OCI-LY1 (cell line): ENCODE measurements at regions not wholly inside any gene's neighbourhood (a gene's known extent, or its start where the extent isn't known, plus 50 kb on each side); places are given as distances from the start of the nearest gene placed in this dataset.

Source experiments
- H2AFZ ChIP-seq: fragments of 200-600 bp; sonication (generic), shearing (Covaris generic); 2 replicates; pipeline ENCODE4 v1.6.0; 2014; ENCODE audit warnings: antibody characterized with exemption, mild to moderate bottlenecking, low read length
- H3F3A ChIP-seq: fragments of 200-600 bp; sonication (generic), shearing (Covaris generic); 2 replicates; pipeline ENCODE4 v1.6.0; 2014; ENCODE audit warnings: mild to moderate bottlenecking, antibody characterized with exemption, low read length, moderate library complexity; ENCODE audit not compliant: insufficient read depth
- H3K27ac ChIP-seq: fragments of 200-600 bp; sonication (generic); 2 replicates; pipeline ENCODE4 v1.5.1; 2014; ENCODE audit warnings: low read length, mixed run types, mild to moderate bottlenecking, low read depth; ENCODE audit not compliant: poor library complexity, severe bottlenecking
- H3K27me3 ChIP-seq: fragments of 200-600 bp; sonication (generic); 2 replicates; pipeline ENCODE4 v1.6.0; 2014; ENCODE audit warnings: antibody characterized with exemption, mild to moderate bottlenecking, low read length, moderate library complexity; ENCODE audit not compliant: insufficient read depth
- H3K36me3 ChIP-seq: fragments of 200-600 bp; sonication (generic); 2 replicates; pipeline ENCODE4 v1.6.1; 2014; ENCODE audit warnings: mild to moderate bottlenecking, antibody characterized with exemption, low read length, moderate library complexity, mixed read lengths; ENCODE audit not compliant: insufficient read depth
- H3K4me1 ChIP-seq: fragments of 200-600 bp; sonication (generic); 2 replicates; pipeline ENCODE4 v1.5.1; 2014; ENCODE audit warnings: mild to moderate bottlenecking, low read length, moderate library complexity; ENCODE audit not compliant: insufficient read depth, severe bottlenecking
- H3K4me2 ChIP-seq: fragments of 200-600 bp; sonication (generic), shearing (Covaris generic); 2 replicates; pipeline ENCODE4 v1.6.1; 2014; ENCODE audit warnings: low read length
- H3K4me3 ChIP-seq: fragments of 200-600 bp; sonication (generic); 2 replicates; pipeline ENCODE4 v1.5.1; 2014; ENCODE audit warnings: low read length, low read depth, mild to moderate bottlenecking, mixed read lengths; ENCODE audit not compliant: poor library complexity, severe bottlenecking
- H3K79me2 ChIP-seq: fragments of 200-600 bp; shearing (Covaris generic); 2 replicates; pipeline ENCODE4 v1.6.1; 2016; ENCODE audit warnings: mixed run types, low read length, mixed read lengths; ENCODE audit not compliant: insufficient read depth
- H3K9ac ChIP-seq: fragments of 200-600 bp; sonication (generic), shearing (Covaris generic); 2 replicates; pipeline ENCODE4 v1.6.1; 2014; ENCODE audit warnings: mild to moderate bottlenecking, low read length, mixed read lengths
- H3K9me2 ChIP-seq: fragments of 200-600 bp; sonication (generic), shearing (Covaris generic); 2 replicates; pipeline ENCODE4 v1.6.1; 2014; ENCODE audit warnings: low read depth, mild to moderate bottlenecking, low read length, mixed read lengths
- H3K9me3 ChIP-seq: fragments of 200-600 bp; shearing (Covaris generic); 2 replicates; pipeline ENCODE4 v1.6.1; 2014; ENCODE audit warnings: low read length, mixed read lengths
- H4K20me1 ChIP-seq: fragments of 200-600 bp; sonication (generic), shearing (Covaris generic); 2 replicates; pipeline ENCODE4 v1.6.0; 2016; ENCODE audit warnings: mild to moderate bottlenecking, low read length; ENCODE audit not compliant: insufficient read depth
- EZH2 ChIP-seq: fragments of 200-600 bp; sonication (generic), shearing (Covaris generic); IDR thresholded peaks from 2 replicates; pipeline ENCODE4 v1.8.0; 2017; ENCODE audit warnings: borderline replicate concordance, mixed run types, mild to moderate bottlenecking, antibody characterized with exemption, low read length, moderate library complexity, mixed read lengths
- TF ChIP-seq, protein P1 (sequence below): fragments of 200-600 bp; sonication (generic), shearing (Covaris generic); IDR thresholded peaks from 2 replicates; pipeline ENCODE4 v1.5.1; 2017; ENCODE audit warnings: mild to moderate bottlenecking, antibody characterized with exemption, low read length, moderate library complexity, mixed read lengths

DNA sequence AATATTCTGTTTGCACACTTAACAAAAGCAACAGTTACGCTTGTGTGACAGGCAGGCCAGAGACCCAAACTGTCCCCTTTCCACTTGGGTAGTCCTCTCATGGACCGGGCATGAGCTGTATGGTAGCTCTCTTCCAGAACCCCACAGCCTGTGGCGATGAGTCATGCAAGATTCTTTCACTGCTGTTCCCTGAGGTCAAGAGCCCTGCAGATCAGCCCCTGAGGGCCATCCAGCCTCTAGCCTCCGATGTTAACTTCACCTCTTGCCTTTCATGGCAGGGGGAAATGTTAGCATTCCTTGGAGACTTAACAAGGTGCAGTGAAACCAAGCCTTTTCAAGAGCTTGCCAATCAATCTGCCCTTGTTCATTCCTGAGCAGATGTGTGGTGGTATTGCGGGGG, 63.2 kb upstream of the DEUP1 start:
- H3K9me2 ChIP-seq: no peaks in the 10 kb centered on the region
- no peaks in the 10 kb centered on the region for H3K4me1 ChIP-seq
- H3F3A ChIP-seq: no peaks in the 10 kb centered on the region
- no peak overlapping the region for H3K9ac ChIP-seq
- no peak overlapping the region for H3K4me2 ChIP-seq
- H3K27me3 ChIP-seq: no peaks in the 10 kb centered on the region
- H3K27ac ChIP-seq: no peak overlapping the region
- H4K20me1 ChIP-seq: no peaks in the 10 kb centered on the region
- H2AFZ ChIP-seq: no peak overlapping the region
- H3K79me2 ChIP-seq: no peaks in the 10 kb centered on the region
- H3K36me3 ChIP-seq: no peaks in the 10 kb centered on the region
- H3K9me3 ChIP-seq: no peaks in the 10 kb centered on the region
- H3K4me3 ChIP-seq: no peak overlapping the region
- no peak for TF ChIP-seq EZH2
- TF ChIP-seq, protein P1, sequence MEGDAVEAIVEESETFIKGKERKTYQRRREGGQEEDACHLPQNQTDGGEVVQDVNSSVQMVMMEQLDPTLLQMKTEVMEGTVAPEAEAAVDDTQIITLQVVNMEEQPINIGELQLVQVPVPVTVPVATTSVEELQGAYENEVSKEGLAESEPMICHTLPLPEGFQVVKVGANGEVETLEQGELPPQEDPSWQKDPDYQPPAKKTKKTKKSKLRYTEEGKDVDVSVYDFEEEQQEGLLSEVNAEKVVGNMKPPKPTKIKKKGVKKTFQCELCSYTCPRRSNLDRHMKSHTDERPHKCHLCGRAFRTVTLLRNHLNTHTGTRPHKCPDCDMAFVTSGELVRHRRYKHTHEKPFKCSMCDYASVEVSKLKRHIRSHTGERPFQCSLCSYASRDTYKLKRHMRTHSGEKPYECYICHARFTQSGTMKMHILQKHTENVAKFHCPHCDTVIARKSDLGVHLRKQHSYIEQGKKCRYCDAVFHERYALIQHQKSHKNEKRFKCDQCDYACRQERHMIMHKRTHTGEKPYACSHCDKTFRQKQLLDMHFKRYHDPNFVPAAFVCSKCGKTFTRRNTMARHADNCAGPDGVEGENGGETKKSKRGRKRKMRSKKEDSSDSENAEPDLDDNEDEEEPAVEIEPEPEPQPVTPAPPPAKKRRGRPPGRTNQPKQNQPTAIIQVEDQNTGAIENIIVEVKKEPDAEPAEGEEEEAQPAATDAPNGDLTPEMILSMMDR: no peak

DNA sequence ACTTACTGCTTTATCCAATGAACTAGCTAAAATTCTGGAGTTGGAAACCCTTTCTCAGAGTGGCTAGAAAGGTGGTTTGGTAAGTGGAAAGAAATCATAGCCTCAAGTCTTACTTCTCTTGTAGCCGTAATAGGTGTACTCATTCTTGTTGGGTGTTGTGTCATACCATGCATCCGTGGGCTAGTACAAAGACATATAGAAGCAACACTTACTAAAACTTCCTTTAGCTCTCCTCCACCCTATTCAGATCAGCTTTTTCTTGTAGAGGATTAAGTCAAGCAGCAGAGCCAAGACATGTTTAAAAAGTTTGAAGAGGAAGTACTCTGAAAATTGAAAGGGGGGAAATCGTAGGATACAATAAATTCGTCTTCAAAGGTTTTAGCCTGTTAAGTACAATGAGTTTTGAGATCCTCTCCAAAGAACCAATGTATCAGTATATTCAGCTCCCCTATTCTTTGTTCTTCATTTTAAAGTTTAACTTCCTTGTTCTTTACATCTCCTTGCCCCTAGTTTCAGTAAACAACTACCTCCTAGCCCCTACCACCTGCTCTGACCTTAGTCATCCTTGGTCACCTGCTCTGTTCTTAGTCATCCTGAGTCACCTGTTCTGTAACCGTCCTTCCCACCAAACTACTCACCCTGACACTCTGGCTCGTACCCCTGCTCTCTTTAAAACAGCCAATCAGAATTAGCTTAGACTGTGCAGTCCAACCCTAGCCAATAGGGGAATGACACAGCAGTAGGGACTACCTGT, 62.1 kb upstream of the DEUP1 start:
- no peak overlapping the region for H3K4me2 ChIP-seq
- TF ChIP-seq, protein P1: no peak
- TF ChIP-seq EZH2: no peak
- H3K36me3 ChIP-seq: no peaks in the 10 kb centered on the region
- H3K4me3 ChIP-seq: no peak overlapping the region
- H3K9me2 ChIP-seq: no peaks in the 10 kb centered on the region
- H3K27me3 ChIP-seq: no peaks in the 10 kb centered on the region
- H3K9ac ChIP-seq: no peak overlapping the region
- H3K79me2 ChIP-seq: no peaks in the 10 kb centered on the region
- no peaks in the 10 kb centered on the region for H3F3A ChIP-seq
- H2AFZ ChIP-seq: no peak overlapping the region
- no peak overlapping the region for H3K27ac ChIP-seq
- no peaks in the 10 kb centered on the region for H3K4me1 ChIP-seq
- H4K20me1 ChIP-seq: no peaks in the 10 kb centered on the region
- H3K9me3 ChIP-seq: no peaks in the 10 kb centered on the region

DNA sequence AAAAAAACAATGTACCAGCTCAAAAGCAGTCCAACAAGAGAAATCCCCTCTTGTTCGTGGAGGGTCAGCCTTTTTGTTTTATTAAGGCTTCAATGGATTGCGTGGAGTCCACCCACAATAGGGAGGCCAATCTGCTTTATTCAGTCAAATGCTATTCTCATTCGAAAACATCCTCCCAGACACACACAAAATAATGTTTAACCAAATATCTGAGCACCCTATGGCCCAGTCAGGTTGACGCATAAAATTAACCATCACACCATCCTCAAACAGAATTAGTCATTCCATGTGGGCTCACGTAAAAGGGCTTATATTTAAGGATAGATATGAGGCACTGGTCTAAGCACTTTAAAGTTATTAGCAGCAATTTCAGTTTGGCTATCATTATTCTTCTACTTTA, 58.9 kb upstream of the DEUP1 start:
- Histone ChIP-seq H3F3A (no peaks in the 10 kb centered on the region), H3K9me3 (no peaks in the 10 kb centered on the region), H3K27me3 (no peaks in the 10 kb centered on the region), H3K4me2 (no peak overlapping the region), H2AFZ (no peak overlapping the region), H3K36me3 (no peaks in the 10 kb centered on the region), H4K20me1 (no peaks in the 10 kb centered on the region), H3K9ac (no peak overlapping the region), H3K4me3 (no peak overlapping the region), H3K4me1 (no peaks in the 10 kb centered on the region), H3K9me2 (no peaks in the 10 kb centered on the region), H3K79me2 (no peaks in the 10 kb centered on the region), H3K27ac (no peak overlapping the region)
- no peak for TF ChIP-seq EZH2
- TF ChIP-seq, protein P1: no peak
